A549 (cell line): ENCODE measurements at regions not wholly inside any gene's neighbourhood (a gene's known extent, or its start where the extent isn't known, plus 50 kb on each side); places are given as distances from the start of the nearest gene placed in this dataset.

Experiments
- BHLHE40 ChIP-seq: IDR thresholded peaks from 2 replicates; pipeline ENCODE4 v1.6.1; 2012; ENCODE audit warnings: low read depth, low read length, inconsistent platforms
- TF ChIP-seq, protein P1 (sequence below): fragments of 450-650 bp; IDR thresholded peaks from 2 replicates; pipeline ENCODE4 v1.6.1; 2014; ENCODE audit warnings: antibody characterized with exemption

DNA sequence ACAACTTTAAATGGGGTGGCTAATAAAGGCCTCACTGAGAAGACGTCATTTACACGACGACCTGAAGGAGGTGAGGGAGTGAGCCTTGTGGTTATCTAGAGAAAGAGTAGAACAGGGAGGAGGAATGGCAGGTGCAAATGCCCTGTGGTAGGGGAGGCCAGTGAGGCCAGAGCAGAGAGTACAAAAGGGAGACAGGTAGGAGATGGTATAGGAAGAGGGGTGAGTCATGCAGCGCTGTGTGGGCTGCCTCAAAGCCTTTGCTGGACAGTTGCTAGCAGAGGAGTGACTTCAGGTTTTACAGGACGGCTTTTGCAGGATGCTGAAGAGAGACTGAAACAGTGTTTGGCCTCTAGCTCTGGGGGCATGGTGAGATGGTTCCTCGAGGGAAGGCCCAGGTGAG is 116.0 kb downstream of the IER5 start:
- TF ChIP-seq, protein P1, sequence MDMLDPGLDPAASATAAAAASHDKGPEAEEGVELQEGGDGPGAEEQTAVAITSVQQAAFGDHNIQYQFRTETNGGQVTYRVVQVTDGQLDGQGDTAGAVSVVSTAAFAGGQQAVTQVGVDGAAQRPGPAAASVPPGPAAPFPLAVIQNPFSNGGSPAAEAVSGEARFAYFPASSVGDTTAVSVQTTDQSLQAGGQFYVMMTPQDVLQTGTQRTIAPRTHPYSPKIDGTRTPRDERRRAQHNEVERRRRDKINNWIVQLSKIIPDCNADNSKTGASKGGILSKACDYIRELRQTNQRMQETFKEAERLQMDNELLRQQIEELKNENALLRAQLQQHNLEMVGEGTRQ, result no peak
- no peak for TF ChIP-seq BHLHE40
